Liver (tissue), 8 donors: ENCODE measurements at regions not wholly inside any gene's neighbourhood (a gene's known extent, or its start where the extent isn't known, plus 50 kb on each side); places are given as distances from the start of the nearest gene placed in this dataset.

ENCODE experiments used
- DNase-seq: peaks from one replicate; pipeline ENCODE4 v3.0.0-alpha.2; 2017; ENCODE audit warnings: low spot score
- H3K27ac ChIP-seq, 2 donors: one replicate each; pipeline ENCODE4 v1.7.0; 2013; ENCODE audit warnings: inconsistent platforms in 2 of 2, low read length in 2 of 2, control low read depth in 1 of 2, low read depth in 1 of 2, mild to moderate bottlenecking in 1 of 2
- H3K27me3 ChIP-seq, 4 donors: one replicate each; pipeline versions ENCODE4 v1.6.1 to v1.7.0; 2013; ENCODE audit warnings: low read length in 3 of 4, inconsistent platforms in 1 of 4, mild to moderate bottlenecking in 1 of 4, moderate library complexity in 1 of 4; ENCODE audit not compliant: control insufficient read depth in 4 of 4, insufficient read depth in 4 of 4
- H3K36me3 ChIP-seq, 4 donors: one replicate each; pipeline versions ENCODE4 v1.6.1 to v1.7.0; 2013; ENCODE audit warnings: low read length in 3 of 4, mild to moderate bottlenecking in 3 of 4, low read depth in 1 of 4, moderate library complexity in 1 of 4; ENCODE audit not compliant: control insufficient read depth in 4 of 4, insufficient read depth in 3 of 4
- H3K4me1 ChIP-seq, 4 donors: one replicate each; pipeline versions ENCODE4 v1.6.1 to v1.7.0; 2013; ENCODE audit warnings: low read length in 3 of 4, mild to moderate bottlenecking in 3 of 4, moderate library complexity in 1 of 4; ENCODE audit not compliant: control insufficient read depth in 4 of 4, insufficient read depth in 4 of 4
- H3K4me3 ChIP-seq, 3 donors: one replicate each; pipeline versions ENCODE4 v1.6.1 to v1.7.0; 2013; ENCODE audit warnings: low read length in 3 of 3, control low read depth in 1 of 3, low read depth in 1 of 3, mild to moderate bottlenecking in 1 of 3
- H3K9ac ChIP-seq, 2 donors: one replicate each; pipeline ENCODE4 v1.7.0; 2013; ENCODE audit warnings: low read length in 2 of 2, mild to moderate bottlenecking in 2 of 2, moderate library complexity in 2 of 2, control low read depth in 1 of 2, low read depth in 1 of 2
- H3K9me3 ChIP-seq, 4 donors: one replicate each; pipeline versions ENCODE4 v1.6.1 to v1.7.0; 2013; ENCODE audit warnings: low read length in 3 of 4; ENCODE audit not compliant: control insufficient read depth in 4 of 4
- ATF3 ChIP-seq: IDR thresholded peaks from 2 replicates; pipeline ENCODE4 v1.6.1; 2016; ENCODE audit warnings: antibody characterized with exemption
- CTCF ChIP-seq: fragments of 150-350 bp; IDR thresholded peaks from 2 replicates; pipeline ENCODE4 v1.5.1; 2017; ENCODE audit warnings: improper control_type of control experiment, low read depth, low read length; ENCODE audit not compliant: missing input control
- EGR1 ChIP-seq, 2 donors: IDR thresholded peaks; 2 replicates each; pipeline ENCODE4 v1.6.1; 2016 to 2018; ENCODE audit warnings: antibody characterized with exemption in 2 of 2, low read depth in 2 of 2
- FOXA1 ChIP-seq: IDR thresholded peaks from 2 replicates; pipeline ENCODE4 v1.6.1; 2016; ENCODE audit warnings: antibody characterized with exemption
- FOXA2 ChIP-seq: IDR thresholded peaks from 2 replicates; pipeline ENCODE4 v1.6.1; 2016; ENCODE audit warnings: antibody characterized with exemption
- GABPA ChIP-seq, 2 donors: IDR thresholded peaks in 1 of 2; conservative IDR thresholded peaks in 1 of 2; 2 replicates each; pipeline ENCODE4 v1.6.1; 2016; ENCODE audit warnings: antibody characterized with exemption in 2 of 2, mild to moderate bottlenecking in 1 of 2, moderate library complexity in 1 of 2
- HNF4A ChIP-seq, 2 donors: conservative IDR thresholded peaks; 2 replicates each; pipeline ENCODE4 v1.6.1; 2016; ENCODE audit warnings: antibody characterized with exemption in 2 of 2, mild to moderate bottlenecking in 2 of 2
- HNF4G ChIP-seq: IDR thresholded peaks from 2 replicates; pipeline ENCODE4 v1.6.1; 2016; ENCODE audit warnings: antibody characterized with exemption
- JUND ChIP-seq, 2 donors: IDR thresholded peaks; 2 replicates each; pipeline ENCODE4 v1.6.1; 2016; ENCODE audit warnings: antibody characterized with exemption in 2 of 2
- MAX ChIP-seq: IDR thresholded peaks from 2 replicates; pipeline ENCODE4 v1.6.1; 2016; ENCODE audit warnings: antibody characterized with exemption
- NR2F2 ChIP-seq: IDR thresholded peaks from 2 replicates; pipeline ENCODE4 v1.6.1; 2016; ENCODE audit warnings: antibody characterized with exemption
- REST ChIP-seq: IDR thresholded peaks from 2 replicates; pipeline ENCODE4 v1.6.1; 2016; ENCODE audit warnings: antibody characterized with exemption, mild to moderate bottlenecking
- SP1 ChIP-seq: IDR thresholded peaks from 2 replicates; pipeline ENCODE4 v1.6.1; 2018; ENCODE audit warnings: antibody characterized with exemption, mild to moderate bottlenecking
- TAF1 ChIP-seq: conservative IDR thresholded peaks from 2 replicates; pipeline ENCODE4 v1.6.1; 2016; ENCODE audit warnings: antibody characterized with exemption, mild to moderate bottlenecking
- YY1 ChIP-seq: IDR thresholded peaks from 2 replicates; pipeline ENCODE4 v1.6.1; 2016; ENCODE audit warnings: antibody characterized with exemption, mild to moderate bottlenecking
- WGBS: extraction: QIAGEN DNeasy Blood & Tissue Kit; methylation state at CpG from one replicate; pipeline ENCODE4 v1.1.7; 2013; 5-methylcytosine and 5-hydroxymethylcytosine counted together
- donor health status: healthy.
- donor health status: healthy.
- donor health status: healthy.
- donor health status: healthy.
- donor health status: healthy.

- H3K27ac ChIP-seq: no peak overlapping the region
- peaks cover 0 to 3% (median 0%) of the 10 kb centered on the region in 4 donors for H3K4me1 ChIP-seq
- no peaks in the 10 kb centered on the region for H3K36me3 ChIP-seq
- 90% methylated on average over 3 of the region's 3 CpGs for WGBS
- H3K9ac ChIP-seq: no peak overlapping the region
- no peak for TF ChIP-seq EGR1 (IDR thresholded peaks at IDR 0.05; ENCODE audit: low read depth in 2 of 2)
- no peak for TF ChIP-seq HNF4A (conservative IDR thresholded peaks at IDR 0.05)
- TF ChIP-seq CTCF: no peak
- no peak for TF ChIP-seq HNF4G
- no peak for TF ChIP-seq SP1
- TF ChIP-seq REST: no peak
- H3K9me3 ChIP-seq: no peaks in the 10 kb centered on the region
- no peak for DNase-seq
- H3K4me3 ChIP-seq: no peak overlapping the region
- no peaks in the 10 kb centered on the region for H3K27me3 ChIP-seq
Observed at GRCh38 chr4:156676116-156676851, 295.3 kb downstream of the PDGFC start.

- Histone ChIP-seq H3K27ac (no peak overlapping the region), H3K4me3 (no peak overlapping the region), H3K27me3 (no peaks in the 10 kb centered on the region), H3K9me3 (no peaks in the 10 kb centered on the region), H3K36me3 (no peaks in the 10 kb centered on the region), H3K9ac (no peak overlapping the region), H3K4me1 (peaks cover 0 to 3% (median 0%) of the 10 kb centered on the region in 4 donors)
- TF ChIP-seq TAF1 (no peak), CTCF (no peak), YY1 (no peak), MAX (no peak), ATF3 (no peak), JUND (IDR thresholded peaks at IDR 0.05) (no peak), FOXA1 (no peak), SP1 (no peak), REST (no peak), NR2F2 (no peak), GABPA (IDR thresholded peaks at IDR 0.05 in 1 of 2, conservative IDR thresholded peaks at IDR 0.05 in 1 of 2) (no peak), EGR1 (IDR thresholded peaks at IDR 0.05; ENCODE audit: low read depth in 2 of 2) (no peak), FOXA2 (no peak)
- WGBS: 77% methylated on average over 4 of the region's 4 CpGs
- no peak for DNase-seq
Observed at GRCh38 chr4:156673483-156673882, 298.1 kb downstream of the PDGFC start.
